Neuron (in vitro differentiated cells): ENCODE measurements at regions not wholly inside any gene's neighbourhood (a gene's known extent, or its start where the extent isn't known, plus 50 kb on each side); places are given as distances from the start of the nearest gene placed in this dataset.
"Not testable (repeated sequence)": the region's sequence is repeated elsewhere in the genome, so short reads cannot be mapped to it uniquely, and the experiment has no call there.

Experiments
- H2AFZ ChIP-seq: one replicate; pipeline ENCODE4 v1.6.1; 2013; ENCODE audit warnings: low read depth, mild to moderate bottlenecking, inconsistent platforms, low read length, moderate library complexity
- H3K27me3 ChIP-seq: one replicate; pipeline ENCODE4 v1.6.1; 2013; ENCODE audit warnings: low read length; ENCODE audit not compliant: insufficient read depth
- H3K36me3 ChIP-seq: one replicate; pipeline ENCODE4 v1.6.1; 2013; ENCODE audit warnings: low read length; ENCODE audit not compliant: insufficient read depth
- H3K4me1 ChIP-seq: one replicate; pipeline ENCODE4 v1.6.1; 2013; ENCODE audit warnings: low read length; ENCODE audit not compliant: insufficient read depth
- H3K4me3 ChIP-seq: 2 replicates; pipeline ENCODE4 v1.5.1; 2013; ENCODE audit warnings: mild to moderate bottlenecking, low read length, moderate library complexity
- H3K9me3 ChIP-seq: one replicate; pipeline ENCODE4 v1.6.1; 2013; ENCODE audit warnings: low read length

GRCh38 chr14:66312451-66312850 lies 173.7 kb upstream of the CCDC196 start:
- H2AFZ ChIP-seq: no peak overlapping the region
- H3K36me3 ChIP-seq: no peaks in the 10 kb centered on the region
- no peaks in the 10 kb centered on the region for H3K4me1 ChIP-seq
- no peaks in the 10 kb centered on the region for H3K27me3 ChIP-seq
- H3K4me3 ChIP-seq: no peak overlapping the region
- H3K9me3 ChIP-seq: no peaks in the 10 kb centered on the region

GRCh38 chr14:66315098-66315497 lies 171.1 kb upstream of the CCDC196 start:
- no peaks in the 10 kb centered on the region for H3K36me3 ChIP-seq
- no peaks in the 10 kb centered on the region for H3K4me1 ChIP-seq
- no peak overlapping the region for H3K4me3 ChIP-seq
- no peaks in the 10 kb centered on the region for H3K27me3 ChIP-seq
- no peak overlapping the region for H2AFZ ChIP-seq
- H3K9me3 ChIP-seq: no peaks in the 10 kb centered on the region

GRCh38 chr14:66315548-66315947 lies 170.6 kb upstream of the CCDC196 start:
- Histone ChIP-seq H3K27me3 (no peaks in the 10 kb centered on the region), H3K36me3 (no peaks in the 10 kb centered on the region), H3K4me3 (no peak overlapping the region), H2AFZ (no peak overlapping the region), H3K9me3 (no peaks in the 10 kb centered on the region), H3K4me1 (no peaks in the 10 kb centered on the region)

DNA sequence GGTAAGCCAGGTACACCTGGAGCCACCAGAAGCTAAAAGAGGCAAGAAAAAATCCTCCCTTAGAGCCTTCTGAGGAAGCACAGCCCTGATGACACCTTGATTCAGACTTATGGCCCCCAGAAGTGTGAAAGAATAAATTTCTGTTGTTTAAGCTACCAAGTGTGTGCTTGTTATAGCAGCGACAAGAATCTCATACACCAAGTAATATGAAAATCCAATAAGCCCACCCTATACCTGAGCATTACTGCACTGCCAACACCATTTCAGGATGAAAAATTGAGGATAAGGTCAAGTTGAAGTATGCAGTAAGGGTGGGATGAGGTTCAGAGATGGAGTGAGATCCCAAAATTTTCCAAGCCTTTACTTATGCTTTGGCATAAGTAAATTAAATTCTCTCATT lies 163.6 kb upstream of the CCDC196 start:
- no peaks in the 10 kb centered on the region for H3K9me3 ChIP-seq
- no peaks in the 10 kb centered on the region for H3K4me1 ChIP-seq
- H3K4me3 ChIP-seq: no peak overlapping the region
- H3K27me3 ChIP-seq: no peaks in the 10 kb centered on the region
- H2AFZ ChIP-seq: no peak overlapping the region
- H3K36me3 ChIP-seq: no peaks in the 10 kb centered on the region

DNA sequence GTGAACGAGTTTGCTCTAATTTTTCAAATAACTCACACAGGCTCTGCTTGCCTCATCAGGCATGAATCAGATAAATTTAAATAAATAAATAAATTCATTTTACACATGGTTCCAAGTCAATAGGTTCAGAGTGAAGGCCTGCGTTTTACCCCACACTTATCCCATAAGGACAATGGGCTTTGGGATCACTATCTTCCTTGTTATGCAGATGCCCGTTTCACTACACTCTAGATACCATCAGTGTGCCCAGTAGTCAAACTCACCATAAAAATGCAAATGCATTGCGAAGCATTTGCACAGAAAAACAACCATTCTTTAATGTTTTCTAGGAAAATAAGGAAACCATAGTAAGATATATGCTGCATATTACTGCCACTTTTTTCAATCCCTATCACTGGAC lies 155.9 kb upstream of the CCDC196 start:
- Histone ChIP-seq H3K36me3 (no peaks in the 10 kb centered on the region), H2AFZ (no peak overlapping the region), H3K27me3 (no peaks in the 10 kb centered on the region), H3K4me3 (no peak overlapping the region), H3K4me1 (no peaks in the 10 kb centered on the region), H3K9me3 (no peaks in the 10 kb centered on the region)

DNA sequence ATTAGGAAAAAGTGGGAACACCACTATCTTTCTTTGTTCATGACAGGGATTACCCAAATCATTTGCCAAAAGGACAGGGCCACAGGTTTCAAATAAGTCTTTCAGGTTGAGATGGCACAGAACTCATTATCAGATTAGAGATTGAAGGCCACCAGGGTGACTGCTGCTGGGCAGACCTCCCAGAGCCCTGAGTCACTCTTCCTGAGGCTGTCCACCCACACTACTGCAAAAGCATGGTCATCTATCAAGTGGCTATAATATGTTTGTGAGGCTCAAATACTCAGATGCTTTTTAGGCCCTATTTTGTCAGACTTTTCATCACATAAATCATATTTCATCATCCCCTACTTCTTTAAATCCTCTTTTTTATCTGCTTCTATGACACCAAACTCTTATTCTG lies 155.3 kb upstream of the CCDC196 start:
- Histone ChIP-seq H3K4me1 (no peaks in the 10 kb centered on the region), H3K4me3 (no peak overlapping the region), H2AFZ (no peak overlapping the region), H3K36me3 (no peaks in the 10 kb centered on the region), H3K27me3 (no peaks in the 10 kb centered on the region), H3K9me3 (no peaks in the 10 kb centered on the region)

- not testable (repeated sequence) for H3K36me3 ChIP-seq, H2AFZ ChIP-seq, H3K4me3 ChIP-seq, H3K9me3 ChIP-seq, H3K27me3 ChIP-seq, H3K4me1 ChIP-seq
Observed at GRCh38 chr14:66333293-66333692, 152.9 kb upstream of the CCDC196 start.

- Histone ChIP-seq H3K4me1 (no peaks in the 10 kb centered on the region), H3K9me3 (no peaks in the 10 kb centered on the region), H3K36me3 (no peaks in the 10 kb centered on the region), H3K27me3 (no peaks in the 10 kb centered on the region), H2AFZ (no peak overlapping the region), H3K4me3 (no peak overlapping the region)
Observed at GRCh38 chr14:66341239-66341638, 144.9 kb upstream of the CCDC196 start.

GRCh38 chr14:66345986-66346385 lies 140.2 kb upstream of the CCDC196 start:
- Histone ChIP-seq H3K36me3 (no peaks in the 10 kb centered on the region), H3K9me3 (no peaks in the 10 kb centered on the region), H3K27me3 (no peaks in the 10 kb centered on the region), H2AFZ (no peak overlapping the region), H3K4me1 (no peaks in the 10 kb centered on the region), H3K4me3 (no peak overlapping the region)

- H3K9me3 ChIP-seq: peaks cover 2% of the 10 kb centered on the region
- no peak overlapping the region for H2AFZ ChIP-seq
- H3K36me3 ChIP-seq: no peaks in the 10 kb centered on the region
- H3K4me3 ChIP-seq: no peak overlapping the region
- H3K4me1 ChIP-seq: no peaks in the 10 kb centered on the region
- H3K27me3 ChIP-seq: no peaks in the 10 kb centered on the region
Observed at GRCh38 chr14:66351310-66351709, 134.9 kb upstream of the CCDC196 start.

DNA sequence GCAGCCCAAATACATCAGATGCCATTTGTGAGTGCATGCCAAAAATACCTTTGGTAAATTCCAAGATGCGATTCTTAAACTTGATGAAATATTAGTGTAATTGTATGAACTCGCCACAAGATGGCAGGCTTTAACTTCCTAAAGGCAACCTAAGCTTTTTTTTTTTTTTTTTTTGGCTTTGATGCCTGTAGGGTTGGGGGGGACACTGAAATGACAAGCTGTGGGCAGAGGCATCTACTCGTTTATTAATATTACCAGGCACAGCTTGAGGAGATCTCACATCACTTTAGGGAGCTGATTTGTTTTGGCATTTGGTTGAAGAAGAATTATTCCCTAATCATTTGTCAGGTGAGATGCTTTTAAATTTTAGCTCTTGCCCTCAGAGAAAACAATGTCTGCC lies 126.7 kb upstream of the CCDC196 start:
- no peaks in the 10 kb centered on the region for H3K27me3 ChIP-seq
- H3K4me1 ChIP-seq: peaks cover 23% of the 10 kb centered on the region
- no peak overlapping the region for H3K4me3 ChIP-seq
- no peaks in the 10 kb centered on the region for H3K36me3 ChIP-seq
- no peaks in the 10 kb centered on the region for H3K9me3 ChIP-seq
- no peak overlapping the region for H2AFZ ChIP-seq

- Histone ChIP-seq H3K9me3 (no peaks in the 10 kb centered on the region), H3K4me1 (peaks cover 23% of the 10 kb centered on the region), H2AFZ (no peak overlapping the region), H3K4me3 (no peak overlapping the region), H3K36me3 (no peaks in the 10 kb centered on the region), H3K27me3 (no peaks in the 10 kb centered on the region)
Observed at GRCh38 chr14:66360366-66360926, 125.7 kb upstream of the CCDC196 start.

DNA sequence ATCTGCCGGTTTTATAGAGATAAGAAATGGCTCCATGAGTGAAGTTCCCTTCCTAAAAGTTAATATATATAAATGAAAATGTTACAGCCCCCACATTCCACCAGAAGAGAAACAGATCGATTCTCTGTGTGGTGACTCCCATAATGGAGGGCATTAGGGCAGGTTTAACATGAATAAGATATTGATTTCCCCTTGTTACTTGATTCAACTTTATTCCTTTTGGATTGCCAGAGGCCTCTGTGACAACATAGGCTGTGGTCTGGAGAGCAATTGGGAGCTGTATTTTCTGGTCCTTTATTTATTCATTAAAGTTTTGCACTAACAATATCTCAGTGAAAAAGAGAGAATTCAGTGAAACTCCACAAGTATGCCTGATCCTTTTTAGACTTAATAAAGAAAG lies 125.2 kb upstream of the CCDC196 start:
- H2AFZ ChIP-seq: no peak overlapping the region
- peaks cover 23% of the 10 kb centered on the region for H3K4me1 ChIP-seq
- no peak overlapping the region for H3K4me3 ChIP-seq
- H3K9me3 ChIP-seq: no peaks in the 10 kb centered on the region
- H3K27me3 ChIP-seq: no peaks in the 10 kb centered on the region
- no peaks in the 10 kb centered on the region for H3K36me3 ChIP-seq

- Histone ChIP-seq H3K4me1 (peaks cover 14% of the 10 kb centered on the region), H3K27me3 (no peaks in the 10 kb centered on the region), H3K36me3 (no peaks in the 10 kb centered on the region), H3K9me3 (no peaks in the 10 kb centered on the region), H3K4me3 (no peak overlapping the region), H2AFZ (no peak overlapping the region)
Observed at GRCh38 chr14:66365388-66365787, 120.8 kb upstream of the CCDC196 start.
